GM19455 (cell line): ENCODE measurements at regions not wholly inside any gene's neighbourhood (a gene's known extent, or its start where the extent isn't known, plus 50 kb on each side); places are given as distances from the start of the nearest gene placed in this dataset.
A peak's percentile ranks its signal among the peaks of the same experiment; 100 is the strongest.
"Not testable (repeated sequence)": the region's sequence is repeated elsewhere in the genome, so short reads cannot be mapped to it uniquely, and the experiment has no call there.

Source experiments
- ATAC-seq: cut with Tn5 transposase; IDR thresholded peaks from one replicate; pipeline ENCODE4 v1.9.1; 2021; ENCODE audit not compliant: unreplicated experiment

DNA sequence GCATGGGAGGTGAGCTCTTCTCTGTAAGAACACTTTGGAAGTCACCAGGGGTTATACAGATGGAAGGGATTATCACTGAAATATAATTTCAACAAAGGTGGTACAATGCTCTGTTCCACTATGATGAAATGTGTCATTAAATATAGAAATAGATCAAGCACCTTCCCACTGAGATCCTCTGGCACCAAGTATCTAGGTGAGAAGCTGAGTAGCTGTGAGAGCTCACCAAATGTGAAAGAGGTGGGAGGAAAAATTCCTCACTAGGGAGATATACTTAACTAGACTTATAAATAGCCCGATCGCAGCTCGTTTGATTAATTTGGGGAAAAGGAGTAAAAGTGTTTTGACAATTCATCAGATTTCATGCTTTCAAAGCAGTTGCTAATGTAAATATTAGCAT lies 247.6 kb downstream of the SMAD2 start:
- no peak for ATAC-seq

DNA sequence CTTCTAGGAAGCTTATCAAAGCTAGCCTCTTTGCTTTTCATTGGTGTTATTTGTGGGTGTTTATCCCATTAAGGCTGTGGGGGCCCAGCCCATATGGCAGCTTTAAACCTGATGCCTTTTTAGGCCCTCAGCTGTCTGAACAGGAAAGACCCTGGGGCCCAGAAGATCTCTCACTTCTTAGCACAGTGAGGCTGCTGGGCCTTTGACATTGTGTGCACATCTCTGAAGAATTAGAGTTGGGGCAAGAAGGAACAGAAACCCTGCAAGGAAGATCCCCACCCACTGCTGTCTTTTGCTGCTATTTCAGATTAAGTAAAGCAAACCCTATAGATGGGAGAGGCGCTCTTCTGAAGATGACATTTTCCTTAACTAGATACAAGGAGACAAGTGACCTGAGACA lies 250.0 kb downstream of the SMAD2 start:
- ATAC-seq, result peak; percentile 77

DNA sequence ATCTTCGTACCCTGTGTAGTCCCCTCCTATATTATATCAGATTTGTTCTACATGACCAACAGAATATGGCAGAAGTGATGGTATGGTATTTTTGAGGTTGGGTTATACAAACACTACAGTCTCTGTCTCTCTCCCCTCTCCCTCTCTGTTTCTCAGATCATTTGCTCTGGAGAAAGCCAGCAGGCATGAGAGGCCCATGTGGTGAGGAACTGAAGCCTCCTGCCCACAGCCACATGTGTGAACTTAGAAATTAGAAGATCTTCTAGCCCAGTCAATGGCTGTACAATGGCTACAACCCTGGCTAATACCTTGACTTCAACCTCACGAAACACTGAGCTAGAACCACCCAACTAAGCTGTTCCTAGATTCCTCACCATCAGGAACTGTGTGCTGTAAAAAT lies 250.6 kb downstream of the SMAD2 start:
- ATAC-seq, result no peak

DNA sequence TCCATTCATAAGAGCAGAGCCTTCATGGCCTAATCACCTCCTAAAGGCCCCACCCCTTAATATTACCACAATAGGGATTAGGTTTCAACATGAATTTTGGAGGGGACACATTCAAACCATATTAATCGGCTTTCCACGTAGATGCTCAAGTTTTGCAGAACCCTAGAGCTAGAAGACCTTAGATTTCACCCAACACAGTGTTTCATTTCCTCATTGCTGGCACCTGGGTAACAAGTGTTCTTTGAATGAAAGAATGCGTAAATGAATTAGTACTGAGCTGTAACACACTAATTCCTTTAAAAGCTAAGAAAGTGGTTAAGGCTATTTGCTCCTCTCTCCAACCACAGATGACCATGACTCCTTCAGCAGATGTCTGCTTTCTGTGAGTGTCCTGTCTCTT lies 252.5 kb downstream of the SMAD2 start:
- ATAC-seq, result no peak

DNA sequence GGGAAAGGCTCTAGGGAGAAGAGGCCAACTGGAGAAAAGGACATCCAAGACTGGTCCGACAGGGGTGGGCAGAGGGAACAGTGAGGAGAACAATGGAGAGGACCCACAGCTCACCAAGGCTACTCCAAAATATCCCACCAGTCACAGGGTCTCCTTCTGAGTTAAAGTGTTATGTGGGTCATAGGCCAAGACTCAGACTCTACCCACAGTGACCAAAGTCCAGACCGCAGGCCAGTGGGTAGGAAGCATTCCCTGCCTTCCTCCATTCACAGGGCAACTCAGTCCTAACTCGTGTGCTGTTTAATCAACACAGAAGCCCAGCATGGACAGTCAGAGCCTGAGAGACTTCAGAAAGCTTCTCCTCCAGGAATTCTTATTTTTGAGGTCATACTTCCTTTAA lies 260.6 kb downstream of the SMAD2 start:
- no peak for ATAC-seq

DNA sequence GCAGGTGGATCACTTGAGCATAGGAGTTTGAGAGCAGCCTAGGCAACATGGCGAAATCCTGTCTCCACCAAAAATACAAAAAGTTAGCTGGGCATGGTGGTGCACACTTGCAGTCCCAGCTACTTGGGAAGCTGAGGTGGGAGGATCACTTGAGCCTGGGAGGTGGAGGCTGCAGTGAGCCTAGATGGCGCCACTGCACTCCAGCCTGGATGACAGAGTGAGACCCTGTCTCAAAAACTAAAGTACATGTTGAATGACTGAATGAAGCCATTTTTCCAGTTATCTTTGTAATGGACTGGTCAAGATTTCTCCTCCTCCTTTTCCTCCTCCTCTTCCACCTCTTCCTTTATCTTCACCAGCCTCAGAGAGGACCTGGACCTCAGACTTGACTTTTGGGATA lies 272.0 kb downstream of the SMAD2 start:
- no peak for ATAC-seq

DNA sequence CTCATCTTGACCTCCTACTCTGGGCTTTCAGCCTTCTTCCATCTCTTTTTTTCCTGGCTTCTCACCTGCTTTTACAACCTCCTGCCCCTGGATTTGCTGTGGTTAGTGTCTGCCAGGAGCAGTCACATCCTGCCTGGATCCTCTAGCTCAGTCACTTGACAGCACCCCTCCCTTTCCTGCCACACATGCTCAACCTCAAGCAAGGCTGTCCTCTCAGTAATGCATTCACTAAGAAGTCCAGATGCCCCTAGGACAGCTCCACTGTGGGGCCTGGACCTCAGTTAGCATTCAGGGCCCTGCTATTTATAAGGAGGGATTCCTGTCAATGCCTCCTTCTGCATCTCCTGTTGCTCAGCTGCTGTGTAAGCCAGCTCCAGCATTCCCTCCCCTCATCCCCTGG lies 275.5 kb downstream of the SMAD2 start:
- ATAC-seq, result no peak

DNA sequence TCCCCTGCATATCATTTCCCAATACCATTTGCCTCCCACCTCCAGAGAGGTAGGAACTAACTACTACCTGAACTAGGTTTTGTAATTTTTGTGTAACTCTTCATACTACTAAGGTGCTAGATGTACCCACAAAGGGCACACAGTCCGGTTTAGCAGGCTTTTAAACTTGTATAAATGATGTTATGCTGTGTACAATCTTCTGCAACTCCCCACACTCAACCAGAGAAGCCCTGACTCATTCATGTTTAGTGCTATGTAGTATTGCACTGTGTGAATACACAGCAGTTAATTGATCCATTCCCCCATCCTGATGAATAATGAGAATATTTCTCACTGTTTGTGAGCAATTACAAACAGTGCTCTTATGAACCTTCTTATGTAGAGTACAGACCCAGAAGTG lies 285.6 kb downstream of the SMAD2 start:
- ATAC-seq, result no peak

DNA sequence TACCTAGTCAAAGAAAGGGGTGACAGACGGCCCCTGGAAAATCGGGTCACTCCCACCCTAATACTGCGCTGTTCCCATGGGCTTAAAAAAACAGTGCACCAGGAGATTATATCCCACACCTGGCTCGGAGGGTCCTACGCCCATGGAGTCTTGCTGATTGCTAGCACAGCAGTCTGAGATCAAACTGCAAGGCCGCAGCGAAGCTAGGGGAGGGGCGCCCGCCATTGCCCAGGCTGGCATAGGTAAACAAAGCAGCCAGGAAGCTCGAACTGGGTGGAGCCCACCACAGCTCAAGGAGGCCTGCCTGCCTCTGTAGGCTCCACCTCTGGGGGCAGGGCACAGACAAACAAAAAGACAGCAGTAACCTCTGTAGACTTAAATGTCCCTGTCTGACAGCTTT lies 292.9 kb downstream of the SMAD2 start:
- ATAC-seq, result not testable (repeated sequence)

DNA sequence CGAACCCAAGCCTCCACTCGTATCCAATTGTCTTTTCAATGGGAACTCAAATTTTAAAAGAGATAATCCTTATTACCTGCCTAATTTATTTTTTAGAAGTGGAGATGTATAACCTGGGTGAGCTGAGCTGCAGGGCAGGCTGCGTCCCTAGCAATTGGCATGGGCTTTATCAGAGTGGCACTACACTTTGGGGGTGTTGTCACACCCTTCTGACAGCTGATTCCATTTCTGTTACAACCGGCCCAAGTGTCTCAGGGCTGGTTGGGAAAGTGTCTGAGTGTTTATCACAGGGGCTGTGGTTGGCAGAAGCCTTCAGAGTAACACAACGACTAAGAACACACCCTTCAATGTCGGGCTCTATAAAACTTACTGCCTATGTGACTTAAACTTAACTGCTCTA lies 295.0 kb downstream of the SMAD2 start:
- no peak for ATAC-seq

DNA sequence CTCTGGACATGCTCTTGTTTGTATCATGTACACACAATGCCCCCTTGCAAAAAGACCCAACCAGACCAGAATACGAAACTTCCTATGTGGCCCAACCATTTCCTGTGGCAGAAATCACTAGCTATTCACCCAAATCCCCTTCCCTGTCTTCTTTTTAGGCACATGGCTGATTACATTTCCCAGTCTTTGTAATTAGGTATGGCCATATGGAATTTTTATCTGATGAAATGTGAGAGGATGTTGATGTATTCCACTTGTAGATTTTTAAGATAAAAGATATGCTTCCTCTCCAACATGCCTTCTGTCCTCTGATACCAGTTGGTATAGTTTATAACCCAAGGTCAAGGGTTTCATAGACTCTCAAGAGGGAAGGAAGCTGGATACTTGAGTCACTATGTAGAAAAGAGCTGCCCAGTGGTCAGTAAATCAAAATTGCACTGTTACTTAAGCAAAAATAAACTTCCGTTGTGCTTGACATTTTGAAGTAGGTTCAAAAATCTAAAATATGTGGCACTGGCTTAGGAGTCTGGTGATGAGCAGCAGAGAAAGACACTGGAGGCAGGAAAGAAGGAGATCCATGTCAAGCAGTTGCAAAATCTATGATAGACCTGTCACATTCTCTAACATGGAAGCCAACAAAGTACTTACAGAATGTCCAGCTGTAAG lies 297.4 kb downstream of the SMAD2 start:
- ATAC-seq, result no peak

DNA sequence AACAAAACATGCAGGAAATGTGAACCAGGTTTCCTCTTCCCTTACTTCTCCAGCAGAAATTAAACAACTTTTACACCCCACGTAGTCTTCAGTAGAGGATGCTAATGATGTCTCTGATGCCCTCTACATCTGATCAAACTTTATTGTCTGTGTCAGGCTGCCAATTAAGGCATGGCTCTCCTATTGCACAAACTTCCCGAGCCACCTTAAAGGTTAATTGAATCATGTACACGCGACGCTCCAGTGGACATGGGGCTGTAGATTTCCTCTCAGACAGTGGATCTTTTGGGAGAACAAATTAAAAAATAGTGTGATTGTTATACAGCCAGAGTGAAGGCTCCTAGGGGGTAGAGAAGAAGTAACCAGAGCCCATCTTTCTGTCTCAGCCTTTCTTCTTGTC lies 301.6 kb downstream of the SMAD2 start:
- ATAC-seq, result no peak

DNA sequence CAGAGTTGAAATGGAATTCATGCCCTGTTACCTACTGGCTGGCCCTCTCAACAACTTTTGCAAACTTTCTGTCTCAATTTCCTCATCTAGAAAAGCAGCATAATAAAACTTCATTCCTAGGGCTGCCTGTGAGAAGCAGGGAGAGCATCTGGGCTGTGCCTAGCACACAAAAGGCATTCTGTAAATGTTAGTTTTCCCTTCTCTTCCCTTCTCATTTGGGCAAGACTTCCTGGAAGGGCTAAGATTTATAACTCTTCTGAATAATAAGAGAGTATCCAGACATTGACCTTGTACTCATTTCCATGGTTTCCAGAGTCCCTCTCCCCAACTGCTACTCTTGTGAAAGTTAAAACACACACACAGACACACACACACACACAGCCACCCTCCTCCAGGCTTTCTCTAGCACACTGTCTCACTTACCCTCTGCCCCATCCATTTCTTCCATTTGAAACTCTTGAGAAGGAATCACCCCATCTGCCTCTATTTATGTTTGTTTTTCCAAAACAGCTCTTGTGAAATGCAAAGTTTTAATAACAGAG lies 302.1 kb downstream of the SMAD2 start:
- no peak for ATAC-seq

DNA sequence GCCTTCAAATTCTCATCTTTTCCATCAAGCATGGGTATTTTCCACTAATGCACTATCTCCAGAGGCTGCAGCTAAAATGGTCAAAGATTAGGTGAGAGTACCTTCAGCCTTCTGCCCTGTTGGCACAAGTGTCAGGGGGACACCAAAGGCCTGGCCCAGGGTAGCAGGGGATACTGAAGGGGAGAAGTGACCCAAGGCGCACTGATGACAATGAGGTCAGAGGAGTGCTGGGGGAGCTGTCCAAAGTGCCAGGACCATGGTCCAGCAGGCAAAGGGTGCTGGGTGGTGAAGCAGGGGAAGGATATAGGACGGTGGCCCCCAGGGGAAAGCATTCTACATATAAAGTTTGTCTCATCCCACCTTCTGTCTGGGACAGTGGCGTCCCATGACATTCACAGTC lies 303.4 kb downstream of the SMAD2 start:
- no peak for ATAC-seq

DNA sequence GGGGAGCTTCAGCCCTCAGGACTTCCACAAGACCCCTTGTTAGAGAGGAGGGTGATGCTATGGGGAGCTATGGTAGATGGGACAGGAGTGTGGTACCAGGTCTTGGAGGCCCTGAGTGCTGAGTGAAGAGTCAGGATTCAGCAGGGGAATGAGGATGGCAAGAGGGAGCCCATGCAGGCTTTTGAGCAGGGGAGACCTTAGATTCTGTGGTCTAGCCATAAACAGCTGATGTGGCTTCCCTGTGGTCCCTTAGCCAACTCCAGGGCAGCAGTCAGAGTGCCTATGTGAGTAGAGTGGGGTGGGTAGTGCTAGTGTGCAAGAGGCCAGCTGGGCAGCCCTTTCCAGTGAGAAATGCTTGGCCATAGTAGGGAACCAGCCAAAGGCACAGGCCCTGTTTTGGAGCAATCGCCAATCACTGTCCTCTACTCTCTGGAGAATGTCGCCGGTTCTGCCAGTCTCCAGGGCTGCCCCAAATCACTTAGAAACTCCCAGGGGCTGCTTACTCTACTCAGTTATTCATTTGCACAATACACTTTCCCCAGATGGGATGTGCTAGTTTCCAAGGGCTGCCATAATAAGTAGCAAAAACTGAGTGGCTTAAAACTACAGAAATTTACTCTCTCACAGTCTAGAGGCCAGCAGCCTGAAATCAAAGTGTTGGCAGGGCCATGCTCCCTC lies 310.5 kb downstream of the SMAD2 start:
- ATAC-seq, result no peak

DNA sequence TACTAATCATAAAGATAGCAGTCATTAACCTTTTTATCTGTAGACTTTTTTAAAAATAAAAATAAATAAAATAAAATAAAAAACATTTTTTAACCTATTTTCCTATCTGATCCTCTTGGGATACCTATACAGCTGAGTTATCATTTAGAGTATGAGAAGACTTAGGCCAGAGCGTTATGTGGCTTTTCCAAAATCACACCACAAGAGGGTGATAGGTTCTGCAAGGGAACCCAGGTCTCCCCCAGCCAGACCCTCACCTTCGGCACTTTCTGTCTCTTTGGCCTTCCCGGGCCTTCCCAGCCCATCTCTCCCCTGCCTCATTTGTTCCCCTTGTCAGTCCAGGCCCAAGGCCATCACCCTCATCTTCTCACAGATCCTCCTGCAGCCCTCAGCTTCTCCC lies 311.7 kb downstream of the SMAD2 start:
- ATAC-seq, result no peak

DNA sequence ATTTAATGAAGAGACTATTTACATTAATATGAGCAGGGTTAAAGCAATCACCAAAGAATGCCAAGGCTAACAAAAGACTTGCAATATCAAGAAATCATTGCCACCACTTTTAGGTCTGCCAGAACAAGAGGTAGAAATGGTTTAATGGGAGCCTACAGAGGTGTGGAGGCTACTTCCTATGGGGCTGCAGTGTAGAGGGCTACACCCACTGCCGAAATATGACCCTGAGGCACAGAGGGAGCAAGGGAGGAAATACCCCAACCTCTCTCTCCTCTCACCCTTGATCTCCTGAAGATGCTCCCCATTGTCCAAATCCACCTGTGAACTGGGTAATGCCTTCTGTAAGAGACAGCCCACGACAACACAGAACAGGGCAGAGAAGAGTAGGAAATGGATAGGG lies 315.4 kb downstream of the SMAD2 start:
- ATAC-seq, result no peak

DNA sequence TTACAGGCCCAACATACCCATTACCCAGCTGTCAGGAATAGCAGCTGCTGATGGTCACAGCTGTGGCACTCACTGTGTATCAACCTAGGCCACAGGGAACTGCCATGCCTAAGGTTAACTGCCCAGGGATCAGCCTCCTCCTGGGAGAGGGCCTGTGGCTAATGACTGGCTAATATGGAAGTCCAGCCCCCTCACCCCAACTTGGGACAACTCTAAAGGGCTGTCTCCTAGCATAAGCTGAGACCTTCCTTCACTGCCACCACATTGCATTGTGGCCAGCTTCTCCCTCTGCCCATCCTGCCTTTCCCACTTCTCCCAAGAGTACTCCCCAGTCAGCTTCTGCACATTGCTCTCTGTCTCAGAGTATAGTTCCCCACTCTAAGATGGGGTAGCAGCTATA lies 316.5 kb downstream of the SMAD2 start:
- ATAC-seq, result no peak

DNA sequence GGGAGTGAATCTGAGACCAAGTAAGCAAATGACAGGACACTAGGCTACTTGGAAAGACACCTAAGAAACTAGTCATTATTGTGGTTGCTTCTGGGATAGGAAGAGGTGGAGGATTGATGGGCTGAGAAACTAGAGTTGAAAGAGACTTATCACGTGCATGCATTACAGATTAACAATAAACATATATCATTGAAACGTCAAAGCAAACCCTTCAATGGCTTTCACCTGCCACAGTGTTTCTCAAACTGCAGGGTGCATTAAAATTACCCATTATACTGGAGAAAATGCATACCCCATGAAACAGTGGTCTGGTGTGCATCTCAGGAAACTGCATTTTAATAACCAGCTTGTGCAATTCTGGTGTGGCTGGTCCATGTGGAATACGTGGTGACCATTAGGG lies 318.8 kb downstream of the SMAD2 start:
- no peak for ATAC-seq

DNA sequence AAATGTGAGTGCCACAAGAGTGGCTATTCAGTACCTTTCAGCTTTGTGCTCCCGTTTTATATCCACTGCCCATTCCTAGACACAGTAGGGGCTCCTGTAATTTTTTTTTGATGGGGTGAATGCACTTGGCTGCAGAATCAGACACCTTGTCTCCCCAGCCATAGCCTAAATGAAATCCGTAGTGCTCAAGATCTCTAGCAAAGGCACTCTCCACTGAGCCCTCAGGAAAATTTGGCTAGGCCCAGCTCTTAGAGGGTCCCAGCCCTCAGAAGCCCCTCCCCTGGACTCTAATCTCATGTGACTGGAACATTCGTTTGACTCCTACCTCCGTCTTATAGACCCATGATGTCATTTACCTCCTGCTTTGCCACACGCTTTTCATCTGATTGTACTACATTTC lies 323.9 kb downstream of the SMAD2 start:
- ATAC-seq, result no peak

DNA sequence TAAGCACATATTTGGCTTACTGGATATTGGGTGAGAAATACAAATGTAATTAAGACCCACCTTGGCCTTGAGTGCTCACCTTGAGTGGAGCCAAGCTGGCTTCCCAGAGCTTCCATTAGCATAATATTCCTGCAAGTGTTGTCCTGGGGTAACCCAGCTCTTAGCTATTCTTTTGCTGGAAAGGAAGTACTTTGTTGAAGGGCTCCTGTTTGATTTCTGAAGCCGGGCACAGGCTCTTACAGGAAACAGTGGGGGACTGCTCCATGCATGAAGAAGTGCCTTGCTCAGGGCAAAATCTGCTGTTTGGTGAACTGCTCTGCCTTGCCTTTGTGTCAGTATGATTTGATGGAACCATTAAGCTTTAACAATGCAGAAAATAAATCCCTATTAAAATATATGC lies 325.4 kb downstream of the SMAD2 start:
- ATAC-seq, result no peak

DNA sequence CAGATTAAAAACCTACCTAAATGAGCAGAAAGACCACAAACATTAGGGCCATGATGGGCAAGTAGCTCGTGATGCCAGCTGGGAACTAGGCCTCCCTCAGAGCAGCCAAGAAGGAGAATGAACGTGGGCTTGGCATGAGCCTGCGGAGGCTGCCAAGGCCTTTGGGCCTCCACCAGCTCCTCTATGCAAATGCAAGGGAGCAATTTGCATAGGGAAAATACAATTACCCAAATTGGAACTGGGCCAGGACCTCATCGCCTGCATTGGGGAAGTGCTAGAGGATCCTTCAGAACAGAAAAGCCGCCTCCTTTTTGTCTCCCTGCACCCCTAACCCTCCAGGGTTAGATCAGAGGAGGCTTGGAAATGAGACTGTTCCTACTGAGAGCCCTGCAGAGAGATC lies 326.4 kb downstream of the SMAD2 start:
- ATAC-seq, result no peak

DNA sequence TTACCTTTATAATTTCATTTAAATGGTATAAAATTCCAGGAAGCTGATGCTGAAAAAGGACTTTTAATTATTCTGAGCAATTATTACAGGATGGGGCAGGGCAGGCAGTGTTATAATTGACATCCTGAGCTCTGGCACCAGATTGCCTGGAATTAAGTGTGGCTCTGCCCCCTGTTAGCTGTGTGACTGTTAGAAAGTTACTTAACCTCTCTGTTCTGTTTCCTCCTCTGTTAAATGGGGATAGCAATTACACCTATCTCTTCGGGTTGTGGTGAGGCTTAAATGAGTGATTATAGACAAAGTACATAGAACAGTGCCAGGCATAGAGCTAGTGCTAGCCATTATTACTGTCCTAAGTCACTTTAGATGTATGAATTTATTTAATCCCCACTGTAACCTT lies 327.3 kb downstream of the SMAD2 start:
- no peak for ATAC-seq
